Thyroid gland (tissue), 4 donors: ENCODE measurements at regions not wholly inside any gene's neighbourhood (a gene's known extent, or its start where the extent isn't known, plus 50 kb on each side); places are given as distances from the start of the nearest gene placed in this dataset.

Source experiments
- DNase-seq, 2 donors: peaks; one replicate each; pipeline ENCODE4 v3.0.0-alpha.2; 2019
- H3K27ac ChIP-seq, 3 donors: fragments of 200-600 bp; sonication (generic); 1 replicate in 2 of 3; 2 replicates in 1 of 3; pipeline ENCODE4 v1.5.1; 2016 to 2019; ENCODE audit warnings: mild to moderate bottlenecking in 1 of 3, moderate library complexity in 1 of 3
- H3K27me3 ChIP-seq: fragments of 200-600 bp; sonication (generic); one replicate; pipeline ENCODE4 v1.5.1; 2019
- H3K36me3 ChIP-seq, 2 donors: fragments of 200-600 bp; sonication (generic); one replicate each; pipeline ENCODE4 v1.5.1; 2016 to 2019
- H3K4me1 ChIP-seq, 2 donors: fragments of 200-600 bp; sonication (generic); one replicate each; pipeline ENCODE4 v1.5.1; 2017 to 2019
- H3K4me3 ChIP-seq, 3 donors: fragments of 200-600 bp; sonication (generic); replicated peaks in 1 of 3; 1 replicate in 2 of 3; 2 replicates in 1 of 3; pipeline ENCODE4 v1.5.1; 2016; ENCODE audit warnings: mild to moderate bottlenecking in 1 of 3
- H3K9me3 ChIP-seq: fragments of 200-600 bp; sonication (generic); one replicate; pipeline ENCODE4 v1.5.1; 2017
- POLR2A ChIP-seq, 2 donors: fragments of 450-650 bp; IDR thresholded peaks; one replicate each; pipeline ENCODE4 v1.6.1; 2017; ENCODE audit warnings: antibody characterized with exemption in 2 of 2, mild to moderate bottlenecking in 2 of 2, moderate library complexity in 1 of 2
- WGBS, 2 donors: methylation state at CpG; one replicate each; pipeline ENCODE4 v1.1.5; 2017; 5-methylcytosine and 5-hydroxymethylcytosine counted together
- intact Hi-C: fragments of 100-400 bp; cut with DNase I; formaldehyde crosslinking; loops from one replicate; pipeline ENCODE4 v1.15.1; 2023
- TF ChIP-seq, protein P1 (sequence below), 6 experiments: fragments of 200-600 bp in 3 of 6; fragments of 450-650 bp in 3 of 6; sonication (generic) in 3 of 6; IDR thresholded peaks; one replicate each; pipeline ENCODE4 v1.5.1; 2016 to 2019; ENCODE audit warnings: antibody characterized with exemption in 6 of 6, mild to moderate bottlenecking in 2 of 6, inconsistent platforms in 1 of 6, moderate library complexity in 1 of 6

DNA sequence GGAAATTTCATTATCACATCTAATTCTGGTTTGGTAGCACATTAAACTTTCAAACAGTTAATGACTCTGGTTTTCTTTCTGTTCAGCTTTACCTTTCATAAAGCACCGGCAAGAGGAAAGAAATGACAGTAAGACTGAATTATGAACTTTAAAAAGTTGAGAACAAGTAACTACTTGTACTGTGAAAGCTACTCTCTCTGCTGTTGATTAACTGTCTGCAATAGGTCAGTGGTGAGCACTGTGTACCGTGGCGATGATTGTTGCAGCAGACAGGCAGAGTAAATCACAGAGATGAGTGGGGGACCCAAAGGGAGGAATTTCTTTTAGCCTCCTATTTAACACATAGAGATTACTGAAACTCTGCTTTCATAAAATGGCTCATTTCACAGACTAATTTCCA is 74.0 kb upstream of the MEF2C start:
- no peaks in the 10 kb centered on the region for H3K9me3 ChIP-seq
- H3K27ac ChIP-seq = no peak overlapping the region
- intact Hi-C loops = no loop called here
- no peaks in the 10 kb centered on the region for H3K36me3 ChIP-seq
- H3K27me3 ChIP-seq = no peaks in the 10 kb centered on the region
- H3K4me3 ChIP-seq = no peak overlapping the region
- TF ChIP-seq, protein P1, sequence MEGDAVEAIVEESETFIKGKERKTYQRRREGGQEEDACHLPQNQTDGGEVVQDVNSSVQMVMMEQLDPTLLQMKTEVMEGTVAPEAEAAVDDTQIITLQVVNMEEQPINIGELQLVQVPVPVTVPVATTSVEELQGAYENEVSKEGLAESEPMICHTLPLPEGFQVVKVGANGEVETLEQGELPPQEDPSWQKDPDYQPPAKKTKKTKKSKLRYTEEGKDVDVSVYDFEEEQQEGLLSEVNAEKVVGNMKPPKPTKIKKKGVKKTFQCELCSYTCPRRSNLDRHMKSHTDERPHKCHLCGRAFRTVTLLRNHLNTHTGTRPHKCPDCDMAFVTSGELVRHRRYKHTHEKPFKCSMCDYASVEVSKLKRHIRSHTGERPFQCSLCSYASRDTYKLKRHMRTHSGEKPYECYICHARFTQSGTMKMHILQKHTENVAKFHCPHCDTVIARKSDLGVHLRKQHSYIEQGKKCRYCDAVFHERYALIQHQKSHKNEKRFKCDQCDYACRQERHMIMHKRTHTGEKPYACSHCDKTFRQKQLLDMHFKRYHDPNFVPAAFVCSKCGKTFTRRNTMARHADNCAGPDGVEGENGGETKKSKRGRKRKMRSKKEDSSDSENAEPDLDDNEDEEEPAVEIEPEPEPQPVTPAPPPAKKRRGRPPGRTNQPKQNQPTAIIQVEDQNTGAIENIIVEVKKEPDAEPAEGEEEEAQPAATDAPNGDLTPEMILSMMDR (IDR thresholded peaks at IDR 0.05) = no peak
- no peak for TF ChIP-seq POLR2A (IDR thresholded peaks at IDR 0.05)
- H3K4me1 ChIP-seq = no peaks in the 10 kb centered on the region
- DNase-seq = no peak
- WGBS, 2 donors = 79 to 81% methylated on average over 3 of the region's 3 CpGs

DNA sequence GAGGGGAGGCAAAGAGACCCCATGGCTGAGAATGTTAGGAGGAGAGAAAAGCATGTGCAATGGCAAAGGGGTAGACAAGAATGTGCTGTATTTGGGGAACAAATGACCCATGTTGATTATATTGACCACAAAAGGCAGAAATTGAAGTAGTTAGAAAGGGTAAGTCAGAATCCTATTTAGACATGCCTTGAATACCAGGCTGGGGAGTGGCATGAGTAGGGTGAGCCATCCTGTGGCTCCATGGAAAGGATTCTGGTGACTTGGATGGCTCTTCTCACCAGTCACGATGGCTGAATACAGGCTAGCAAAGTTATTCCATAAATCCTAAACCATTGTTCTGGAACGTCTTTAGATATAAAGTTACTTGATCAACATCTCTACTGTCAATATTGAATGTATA is 73.4 kb upstream of the MEF2C start:
- Histone ChIP-seq H3K4me3 (no peak overlapping the region), H3K27me3 (no peaks in the 10 kb centered on the region), H3K27ac (no peak overlapping the region), H3K4me1 (no peaks in the 10 kb centered on the region), H3K36me3 (no peaks in the 10 kb centered on the region), H3K9me3 (no peaks in the 10 kb centered on the region)
- DNase-seq = no peak
- intact Hi-C loops = no loop called here
- no peak for TF ChIP-seq POLR2A (IDR thresholded peaks at IDR 0.05)
- TF ChIP-seq, protein P1 (IDR thresholded peaks at IDR 0.05) = no peak
- 89% methylated on average over 2 of the region's 2 CpGs for WGBS, 2 donors

GRCh38 chr5:88955403-88955802 is 72.4 kb upstream of the MEF2C start:
- H3K27me3 ChIP-seq = no peaks in the 10 kb centered on the region
- intact Hi-C loops = no loop called here
- no peak for DNase-seq
- no peaks in the 10 kb centered on the region for H3K9me3 ChIP-seq
- H3K27ac ChIP-seq = no peak overlapping the region
- H3K36me3 ChIP-seq = no peaks in the 10 kb centered on the region
- WGBS, 2 donors = 78 to 81% methylated on average over 4 of the region's 4 CpGs
- no peak for TF ChIP-seq POLR2A (IDR thresholded peaks at IDR 0.05)
- TF ChIP-seq, protein P1 (IDR thresholded peaks at IDR 0.05) = no peak
- H3K4me3 ChIP-seq = no peak overlapping the region
- H3K4me1 ChIP-seq = no peaks in the 10 kb centered on the region

DNA sequence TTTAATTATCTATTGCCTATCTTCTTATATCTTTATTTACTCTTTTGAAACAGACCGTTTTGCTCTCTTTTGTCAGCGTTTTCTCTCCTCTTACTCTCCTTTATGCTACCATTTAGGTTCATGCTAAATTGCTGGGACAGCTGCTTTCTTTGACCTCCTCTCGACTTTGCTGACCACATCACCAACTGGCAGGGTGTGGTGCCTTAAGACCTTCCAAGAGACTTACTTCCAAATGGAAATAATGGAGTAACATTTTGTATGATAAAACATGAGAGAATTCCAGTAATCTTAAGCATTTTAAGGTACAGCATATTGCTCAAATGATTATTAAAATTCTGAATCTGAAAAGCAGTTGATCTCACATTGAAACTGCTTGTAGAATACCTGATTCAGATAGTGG is 71.5 kb upstream of the MEF2C start:
- DNase-seq = no peak
- Histone ChIP-seq H3K27me3 (no peaks in the 10 kb centered on the region), H3K4me1 (no peaks in the 10 kb centered on the region), H3K36me3 (no peaks in the 10 kb centered on the region), H3K9me3 (no peaks in the 10 kb centered on the region), H3K27ac (no peak overlapping the region), H3K4me3 (no peak overlapping the region)
- TF ChIP-seq, protein P1 (IDR thresholded peaks at IDR 0.05) = no peak
- no peak for TF ChIP-seq POLR2A (IDR thresholded peaks at IDR 0.05)
- 87% methylated on average over 3 of the region's 3 CpGs for WGBS, 2 donors
- intact Hi-C loops = no loop called here

DNA sequence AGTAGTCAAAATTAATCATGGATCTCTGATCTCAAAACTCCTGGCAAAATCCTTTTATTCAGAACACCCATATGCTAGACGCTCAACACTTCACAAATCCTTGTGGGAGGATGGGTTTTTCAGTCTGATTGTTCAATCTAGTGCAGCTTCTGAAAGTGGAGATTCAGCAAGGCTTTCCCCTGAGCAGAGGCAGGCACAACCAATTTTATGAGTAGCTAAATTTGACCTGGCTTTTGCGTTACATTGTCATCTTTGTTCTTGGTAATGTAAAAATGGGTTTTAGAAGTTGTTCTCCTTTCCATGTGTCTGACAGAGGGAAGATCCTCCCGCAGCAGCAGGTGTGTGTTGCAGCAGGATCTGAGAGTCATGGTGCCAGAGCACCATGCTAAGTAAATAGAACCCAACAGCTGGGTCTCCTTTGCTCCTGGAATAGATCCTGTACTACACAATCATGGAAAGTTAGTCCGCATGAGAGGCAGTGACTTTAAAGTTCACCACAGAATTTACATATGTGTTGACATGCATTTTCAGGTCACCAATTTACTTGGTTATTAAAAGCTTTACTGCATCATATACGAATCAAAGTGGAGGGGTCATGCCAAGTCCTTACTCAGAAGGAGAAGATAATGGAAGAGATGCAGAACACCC is 70.1 kb upstream of the MEF2C start:
- DNase-seq = no peak
- no peak for TF ChIP-seq POLR2A (IDR thresholded peaks at IDR 0.05)
- TF ChIP-seq, protein P1 (IDR thresholded peaks at IDR 0.05) = no peak
- no peaks in the 10 kb centered on the region for H3K27me3 ChIP-seq
- no peak overlapping the region for H3K4me3 ChIP-seq
- H3K27ac ChIP-seq = no peak overlapping the region
- 92 to 94% methylated on average over 5 of the region's 5 CpGs for WGBS, 2 donors
- H3K36me3 ChIP-seq = no peaks in the 10 kb centered on the region
- no peaks in the 10 kb centered on the region for H3K4me1 ChIP-seq
- H3K9me3 ChIP-seq = no peaks in the 10 kb centered on the region
- intact Hi-C loops = no loop called here
